Motor neuron (in vitro differentiated cells): ENCODE measurements at regions not wholly inside any gene's neighbourhood (a gene's known extent, or its start where the extent isn't known, plus 50 kb on each side); places are given as distances from the start of the nearest gene placed in this dataset.

Experiments used
- ATAC-seq, 8 experiments: fragments of 200-7000 bp; cut with Tn5 transposase; replicated peaks in 6 of 8; 2 replicates each; pipeline ENCODE4 v1.8.0; 2021; ENCODE audit warnings: mild to moderate bottlenecking in 8 of 8, moderate library complexity in 8 of 8
- H3K27ac ChIP-seq, 2 donors: fragments of 250-450 bp; sonication (Bioruptor Pico); 2 replicates each; pipeline ENCODE4 v1.9.0; 2021; ENCODE audit warnings: antibody characterized with exemption in 2 of 2, mild to moderate bottlenecking in 2 of 2, moderate library complexity in 1 of 2
- H3K4me1 ChIP-seq, 2 donors: fragments of 250-450 bp; sonication (Bioruptor Pico); replicated peaks in 1 of 2; 2 replicates each; pipeline ENCODE4 v1.6.1; 2021; ENCODE audit warnings: antibody characterized with exemption in 2 of 2, mild to moderate bottlenecking in 2 of 2, moderate library complexity in 1 of 2
- H3K4me3 ChIP-seq, 5 donors: fragments of 250-450 bp; sonication (Bioruptor Pico); 2 replicates each; pipeline ENCODE4 v1.9.0; 2021; ENCODE audit warnings: antibody characterized with exemption in 5 of 5, mild to moderate bottlenecking in 5 of 5, moderate library complexity in 4 of 5
- WGBS, 10 experiments: fragments of 450-650 bp; shearing (Covaris generic); methylation state at CpG; one replicate each; pipeline ENCODE4 v1.0.0; 2022; 5-methylcytosine and 5-hydroxymethylcytosine counted together
- in situ Hi-C, 9 experiments: fragments of 400-800 bp; cut with MboI; loops; one replicate each; pipeline ENCODE4 v1.15.0; 2021; ENCODE audit warnings: low sequenced_read_pairs in 9 of 9, low pct_unique_long_range_greater_than_20kb in 2 of 9; ENCODE audit not compliant: unreplicated experiment in 9 of 9

- Histone ChIP-seq H3K27ac (no peak overlapping the region), H3K4me3 (no peak overlapping the region), H3K4me1 (peaks cover 7 to 8% of the 10 kb centered on the region in 2 donors)
- in situ Hi-C loops = no loop called here
- WGBS, 10 experiments = 0 to 83% (median 3%) methylated on average over 1 to 2 of the region's 2 CpGs; no CpG with 5 or more reads in 4 of the 10 experiments
- ATAC-seq = peak in 1 of 8 experiments; percentile 22
Observed at GRCh38 chr20:5265662-5265985, 51.1 kb downstream of the PROKR2 start.

GRCh38 chr20:5264807-5265661 lies 51.7 kb downstream of the PROKR2 start:
- ATAC-seq = peak in 3 of 8 experiments; percentile 52 to 84 (median 73)
- Histone ChIP-seq H3K4me1 (peaks cover 7 to 8% of the 10 kb centered on the region in 2 donors), H3K27ac (no peak overlapping the region), H3K4me3 (no peak overlapping the region)
- WGBS, 10 experiments = 14 to 86% (median 45%) methylated on average over 2 to 7 of the region's 11 CpGs
- in situ Hi-C loops = no loop called here

GRCh38 chr20:5261763-5262162 lies 55.0 kb downstream of the PROKR2 start:
- no peak overlapping the region for H3K4me3 ChIP-seq
- in situ Hi-C loops = no loop called here

GRCh38 chr20:5260889-5261288 lies 55.9 kb downstream of the PROKR2 start:
- peak in 3 of 8 experiments; percentile 50 to 82 (median 79) for ATAC-seq
- WGBS, 10 experiments = 0 to 100% (median 64%) methylated on average over 1 to 2 of the region's 2 CpGs

More at GRCh38 chr20:5261763-5262162, 55.0 kb downstream of the PROKR2 start:
- Histone ChIP-seq H3K4me1 (peaks cover 7 to 8% of the 10 kb centered on the region in 2 donors), H3K27ac (no peak overlapping the region)
- WGBS, 10 experiments = 0 to 77% (median 60%) methylated on average over 1 to 3 of the region's 3 CpGs; no CpG with 5 or more reads in 1 of the 10 experiments
- no peak for ATAC-seq

More at GRCh38 chr20:5260889-5261288, 55.9 kb downstream of the PROKR2 start:
- no peak overlapping the region for H3K4me3 ChIP-seq
- H3K4me1 ChIP-seq = peaks cover 7 to 8% of the 10 kb centered on the region in 2 donors
- in situ Hi-C loops = no loop called here
- no peak overlapping the region for H3K27ac ChIP-seq
